Ovary (tissue), 7 donors: ENCODE measurements at regions not wholly inside any gene's neighbourhood (a gene's known extent, or its start where the extent isn't known, plus 50 kb on each side); places are given as distances from the start of the nearest gene placed in this dataset.
A peak's percentile ranks its signal among the peaks of the same experiment; 100 is the strongest.
"Not testable (repeated sequence)": the region's sequence is repeated elsewhere in the genome, so short reads cannot be mapped to it uniquely, and the experiment has no call there.

Experiments
- DNase-seq, 5 donors: peaks; one replicate each; pipeline ENCODE4 v3.0.0-alpha.2; 2019 to 2020
- H3K27ac ChIP-seq, 2 donors: fragments of 200-600 bp; one replicate each; pipeline versions ENCODE4 v1.5.1 to v1.8.0; 2019 to 2022
- H3K27me3 ChIP-seq: fragments of 200-600 bp; one replicate; pipeline ENCODE4 v1.8.0; 2022
- H3K36me3 ChIP-seq: fragments of 200-600 bp; sonication (generic); one replicate; pipeline ENCODE4 v1.5.1; 2019
- H3K4me1 ChIP-seq: one replicate; pipeline ENCODE4 v1.8.1; 2013; ENCODE audit warnings: mild to moderate bottlenecking, moderate library complexity; ENCODE audit not compliant: insufficient read depth
- H3K4me3 ChIP-seq: fragments of 200-600 bp; sonication (generic); one replicate; pipeline ENCODE4 v1.5.1; 2017
- H3K9me3 ChIP-seq, 2 donors: fragments of 200-600 bp in 1 of 2; sonication (generic) in 1 of 2; one replicate each; pipeline versions ENCODE4 v1.5.1 to v1.8.1; 2013 to 2019; ENCODE audit warnings: mild to moderate bottlenecking in 1 of 2, moderate library complexity in 1 of 2
- EP300 ChIP-seq: sonication (generic); formaldehyde crosslinking; IDR thresholded peaks from one replicate; pipeline ENCODE4 v1.6.1; 2017; ENCODE audit warnings: antibody characterized with exemption
- POLR2A ChIP-seq: fragments of 450-650 bp; IDR thresholded peaks from one replicate; pipeline ENCODE4 v1.6.1; 2017; ENCODE audit warnings: antibody characterized with exemption, mild to moderate bottlenecking, moderate library complexity
- WGBS, 3 donors: extraction: QIAGEN DNeasy Blood & Tissue Kit in 1 of 3; methylation state at CpG; one replicate each; pipeline versions ENCODE4 v1.1.5 to v1.1.7; 2013 to 2017; 5-methylcytosine and 5-hydroxymethylcytosine counted together
- intact Hi-C, 4 donors: fragments of 100-400 bp; cut with DNase I; formaldehyde crosslinking; loops; one replicate each; pipeline versions ENCODE4 v1.11.0 to v1.15.1; 2022 to 2023
- TF ChIP-seq, protein P1 (sequence below), 3 donors: fragments of 450-650 bp in 2 of 3; fragments of 200-600 bp in 1 of 3; IDR thresholded peaks; one replicate each; pipeline versions ENCODE4 v1.5.1 to v1.8.0; 2016 to 2022; ENCODE audit warnings: antibody characterized with exemption in 3 of 3, mild to moderate bottlenecking in 1 of 3
- donor health status: DM: no; HTN: no; CAD: no; lungs with moderate emphysema.
- donor health status: DM: no; HTN: no; CAD: no.
- donor health status: Bipolar disorder and iron deficiency.
- donor health status: DM: no; HTN: no; CAD: no.
- donor health status: DM: yes; HTN: yes; CAD: no.

DNA sequence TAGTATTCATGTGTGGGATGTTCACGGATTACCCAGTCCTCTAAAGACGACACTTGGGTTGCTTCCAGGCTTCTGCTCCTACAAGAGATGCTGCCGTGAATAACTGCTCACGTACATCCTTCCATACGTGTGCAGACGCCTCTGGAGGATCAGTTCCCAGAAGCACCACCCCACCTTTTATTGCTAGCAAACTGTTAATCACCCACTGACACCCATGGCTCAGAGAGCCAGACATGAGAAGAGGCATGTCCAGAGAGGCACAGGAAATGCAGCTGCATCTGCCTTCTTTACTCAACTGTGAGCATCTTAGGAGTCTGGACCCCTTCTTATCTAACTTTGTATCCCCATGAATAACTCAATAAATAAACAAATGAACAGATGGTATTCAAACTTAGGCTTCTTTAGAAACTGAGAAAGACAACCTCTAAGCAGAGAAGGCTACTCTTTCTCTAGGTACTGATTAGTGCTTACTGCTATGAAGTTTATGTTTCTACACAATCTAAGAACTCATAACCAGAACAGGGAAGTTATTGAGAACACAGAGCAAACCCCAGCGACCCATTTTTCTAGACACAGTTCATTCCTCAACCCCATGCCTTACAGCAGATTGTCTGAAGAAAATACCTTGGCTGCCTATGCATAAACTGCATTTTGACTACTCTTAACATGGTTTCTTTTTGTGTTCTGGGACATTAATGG is 228.7 kb upstream of the RREB1 start:
- TF ChIP-seq, protein P1, sequence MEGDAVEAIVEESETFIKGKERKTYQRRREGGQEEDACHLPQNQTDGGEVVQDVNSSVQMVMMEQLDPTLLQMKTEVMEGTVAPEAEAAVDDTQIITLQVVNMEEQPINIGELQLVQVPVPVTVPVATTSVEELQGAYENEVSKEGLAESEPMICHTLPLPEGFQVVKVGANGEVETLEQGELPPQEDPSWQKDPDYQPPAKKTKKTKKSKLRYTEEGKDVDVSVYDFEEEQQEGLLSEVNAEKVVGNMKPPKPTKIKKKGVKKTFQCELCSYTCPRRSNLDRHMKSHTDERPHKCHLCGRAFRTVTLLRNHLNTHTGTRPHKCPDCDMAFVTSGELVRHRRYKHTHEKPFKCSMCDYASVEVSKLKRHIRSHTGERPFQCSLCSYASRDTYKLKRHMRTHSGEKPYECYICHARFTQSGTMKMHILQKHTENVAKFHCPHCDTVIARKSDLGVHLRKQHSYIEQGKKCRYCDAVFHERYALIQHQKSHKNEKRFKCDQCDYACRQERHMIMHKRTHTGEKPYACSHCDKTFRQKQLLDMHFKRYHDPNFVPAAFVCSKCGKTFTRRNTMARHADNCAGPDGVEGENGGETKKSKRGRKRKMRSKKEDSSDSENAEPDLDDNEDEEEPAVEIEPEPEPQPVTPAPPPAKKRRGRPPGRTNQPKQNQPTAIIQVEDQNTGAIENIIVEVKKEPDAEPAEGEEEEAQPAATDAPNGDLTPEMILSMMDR (IDR thresholded peaks at IDR 0.05), result no peak
- Histone ChIP-seq H3K36me3 (no peaks in the 10 kb centered on the region), H3K27me3 (no peaks in the 10 kb centered on the region), H3K4me1 (no peaks in the 10 kb centered on the region), H3K27ac (no peak overlapping the region), H3K9me3 (no peaks in the 10 kb centered on the region), H3K4me3 (no peak overlapping the region)
- no peak for DNase-seq
- WGBS, 3 donors, result 55 to 72% (median 65%) methylated on average over 7 of the region's 7 CpGs
- intact Hi-C loops, result no loop called here

DNA sequence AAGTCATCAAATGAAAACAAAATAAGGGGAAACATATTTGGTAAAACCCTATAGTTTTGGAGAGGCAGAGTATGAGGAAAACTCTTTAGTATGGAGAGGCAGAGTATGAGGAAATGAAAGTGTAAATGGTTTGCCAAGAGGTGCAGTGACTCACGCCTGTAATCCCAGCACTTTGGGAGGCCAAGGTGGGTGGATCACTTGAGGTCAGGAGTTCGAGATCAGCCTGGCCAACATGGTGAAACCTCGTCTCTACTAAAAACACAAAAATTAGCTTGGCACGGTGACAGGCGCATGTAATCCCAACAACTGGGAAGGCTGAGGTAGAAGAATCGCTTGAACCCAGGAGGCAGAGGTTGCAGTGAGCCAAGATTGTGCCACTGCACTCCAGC is 228.2 kb upstream of the RREB1 start:
- H3K4me3 ChIP-seq, H3K27ac ChIP-seq, intact Hi-C loops, H3K9me3 ChIP-seq, H3K36me3 ChIP-seq, H3K4me1 ChIP-seq, H3K27me3 ChIP-seq: not testable (repeated sequence)
- 54 to 58% (median 56%) methylated on average over 6 of the region's 6 CpGs for WGBS, 3 donors
- peak in 1 of 5 donors; percentile 27 for DNase-seq

DNA sequence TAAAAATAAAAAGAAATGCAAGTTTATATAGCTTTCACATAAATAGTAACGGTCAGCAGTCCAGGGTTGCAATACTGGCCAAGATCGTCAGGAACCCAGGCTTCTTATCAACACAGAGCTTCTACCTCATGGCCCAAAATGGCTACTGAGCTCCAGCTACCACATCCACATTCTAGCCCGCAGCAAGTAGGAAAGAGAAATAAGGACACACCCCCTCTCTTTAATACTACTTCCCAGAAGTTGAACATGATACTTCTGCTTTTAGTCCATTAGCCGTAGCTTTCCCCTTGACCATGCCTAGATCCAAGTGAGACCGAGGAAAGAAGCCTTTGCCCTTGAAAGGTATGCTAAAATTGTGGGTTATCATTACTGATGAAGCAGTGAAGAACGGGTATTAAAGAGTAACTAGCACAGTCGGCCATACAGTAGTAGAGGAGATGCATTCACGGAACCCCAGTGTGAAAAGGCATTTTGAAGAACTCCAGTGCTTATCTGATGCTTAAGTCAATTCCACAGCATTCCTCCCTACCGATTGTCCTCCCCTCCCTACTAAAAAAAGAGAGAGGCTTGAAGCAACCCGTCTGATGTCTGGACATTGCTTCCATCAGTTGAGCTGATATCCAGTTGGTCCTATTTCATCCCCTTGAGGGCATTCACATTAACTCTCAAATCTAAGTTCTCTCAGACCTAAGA is 226.9 kb upstream of the RREB1 start:
- DNase-seq, result no peak
- intact Hi-C loops, result no loop called here
- Histone ChIP-seq H3K27me3 (no peaks in the 10 kb centered on the region), H3K36me3 (no peaks in the 10 kb centered on the region), H3K4me3 (no peak overlapping the region), H3K9me3 (no peaks in the 10 kb centered on the region), H3K4me1 (no peaks in the 10 kb centered on the region), H3K27ac (no peak overlapping the region)
- 74 to 79% (median 77%) methylated on average over 10 of the region's 10 CpGs for WGBS, 3 donors
- TF ChIP-seq, protein P1 (IDR thresholded peaks at IDR 0.05), result no peak
- TF ChIP-seq EP300 (no peak), POLR2A (no peak)

DNA sequence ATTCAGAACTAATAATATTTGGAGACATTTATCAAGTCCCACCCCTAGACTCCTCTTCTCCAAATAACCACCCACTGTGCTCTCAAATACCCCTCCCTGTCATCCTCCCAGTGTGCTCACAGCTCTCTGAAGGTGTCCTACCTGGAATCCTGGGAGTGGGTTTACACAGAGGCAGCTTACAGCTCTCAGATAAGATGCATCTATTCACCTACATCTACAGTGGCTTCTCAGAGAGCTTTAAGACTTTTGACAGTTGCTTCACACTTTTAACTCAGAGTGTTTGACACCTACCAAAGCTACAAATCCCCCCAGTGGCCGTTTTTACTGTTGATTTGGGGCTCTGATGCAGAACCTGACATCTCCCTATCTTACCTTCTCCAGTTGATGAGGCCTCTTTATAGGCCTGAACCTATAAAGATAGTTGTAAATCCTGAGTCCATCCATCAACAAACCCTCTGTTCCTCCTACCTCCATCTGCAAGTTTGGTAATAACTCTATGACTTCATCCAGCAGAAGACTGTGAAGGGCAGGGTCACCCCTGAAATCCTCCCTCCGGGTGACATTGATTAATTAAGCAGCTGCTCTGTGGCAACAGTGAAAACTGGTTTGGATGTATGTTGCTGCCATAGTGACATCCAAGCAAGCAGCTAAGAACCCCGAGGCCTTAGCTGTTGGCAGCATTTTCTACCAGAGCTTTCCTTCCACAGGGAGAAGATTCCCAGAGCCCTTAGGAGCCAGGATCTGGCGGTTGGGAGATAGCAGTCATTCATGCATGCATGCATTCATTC is 226.1 kb upstream of the RREB1 start:
- no peaks in the 10 kb centered on the region for H3K4me1 ChIP-seq
- no peak overlapping the region for H3K27ac ChIP-seq
- H3K36me3 ChIP-seq, result no peaks in the 10 kb centered on the region
- no peak overlapping the region for H3K4me3 ChIP-seq
- H3K9me3 ChIP-seq, result no peaks in the 10 kb centered on the region
- TF ChIP-seq POLR2A, result no peak
- TF ChIP-seq EP300, result no peak
- TF ChIP-seq, protein P1 (IDR thresholded peaks at IDR 0.05), result no peak
- DNase-seq, result no peak
- intact Hi-C loops, result no loop called here
- 50 to 73% (median 68%) methylated on average over 4 of the region's 4 CpGs for WGBS, 3 donors
- no peaks in the 10 kb centered on the region for H3K27me3 ChIP-seq

DNA sequence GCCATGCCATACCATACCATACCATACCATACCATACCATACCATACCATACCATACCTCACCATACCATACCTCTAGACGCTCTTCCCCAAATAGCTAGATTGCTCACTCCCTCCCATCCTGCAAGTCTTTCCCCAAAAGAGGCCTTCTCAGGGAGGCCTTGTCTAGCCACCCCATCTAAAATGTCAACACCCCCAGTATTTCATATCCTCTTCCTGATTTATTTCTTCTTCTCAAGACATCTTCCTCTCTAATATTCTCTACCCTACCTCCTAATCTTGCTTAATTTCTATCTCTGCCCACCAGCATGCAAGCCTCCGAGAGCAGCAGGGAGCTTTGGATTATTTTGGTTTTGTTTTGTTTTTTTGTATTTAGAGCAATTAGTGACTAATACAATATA is 225.2 kb upstream of the RREB1 start:
- Histone ChIP-seq H3K4me1 (no peaks in the 10 kb centered on the region), H3K27ac (no peak overlapping the region), H3K36me3 (no peaks in the 10 kb centered on the region), H3K27me3 (no peaks in the 10 kb centered on the region), H3K9me3 (no peaks in the 10 kb centered on the region), H3K4me3 (no peak overlapping the region)
- TF ChIP-seq EP300, result no peak
- TF ChIP-seq, protein P1 (IDR thresholded peaks at IDR 0.05), result no peak
- TF ChIP-seq POLR2A, result no peak
- 92 to 99% (median 96%) methylated on average over 2 of the region's 2 CpGs for WGBS, 3 donors
- no peak for DNase-seq
- intact Hi-C loops, result no loop called here
